NCI-H2029 (cell line): ENCODE measurements at regions not wholly inside any gene's neighbourhood (a gene's known extent, or its start where the extent isn't known, plus 50 kb on each side); places are given as distances from the start of the nearest gene placed in this dataset.
A peak's percentile ranks its signal among the peaks of the same experiment; 100 is the strongest.
"Not testable (repeated sequence)": the region's sequence is repeated elsewhere in the genome, so short reads cannot be mapped to it uniquely, and the experiment has no call there.

Experiments used
- DNase-seq: peaks from one replicate; lab custom pipeline; 2025; lab: John Stamatoyannopoulos, UW

GRCh38 chr3:29141918-29142275 lies 139.0 kb upstream of the RBMS3 start:
- DNase-seq, result no peak

DNA sequence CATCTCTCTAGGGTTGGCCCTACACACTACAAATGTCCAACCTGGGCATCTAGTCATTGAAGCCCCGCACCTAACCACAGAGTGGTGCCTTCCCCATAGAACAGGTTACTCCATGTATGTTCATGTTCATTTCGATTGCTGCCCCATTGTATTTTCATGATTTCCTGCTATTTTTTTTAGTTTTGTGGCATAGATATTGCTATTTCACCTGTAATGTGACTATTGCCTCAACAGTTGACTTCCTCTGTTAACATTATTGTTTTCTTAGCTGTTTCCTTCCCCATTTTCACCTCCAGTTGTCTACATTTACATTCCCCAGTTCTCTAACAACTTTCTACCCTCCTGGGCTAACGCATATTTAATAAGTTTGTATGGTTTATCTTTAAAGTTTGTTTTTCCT lies 137.7 kb upstream of the RBMS3 start:
- DNase-seq, result no peak

DNA sequence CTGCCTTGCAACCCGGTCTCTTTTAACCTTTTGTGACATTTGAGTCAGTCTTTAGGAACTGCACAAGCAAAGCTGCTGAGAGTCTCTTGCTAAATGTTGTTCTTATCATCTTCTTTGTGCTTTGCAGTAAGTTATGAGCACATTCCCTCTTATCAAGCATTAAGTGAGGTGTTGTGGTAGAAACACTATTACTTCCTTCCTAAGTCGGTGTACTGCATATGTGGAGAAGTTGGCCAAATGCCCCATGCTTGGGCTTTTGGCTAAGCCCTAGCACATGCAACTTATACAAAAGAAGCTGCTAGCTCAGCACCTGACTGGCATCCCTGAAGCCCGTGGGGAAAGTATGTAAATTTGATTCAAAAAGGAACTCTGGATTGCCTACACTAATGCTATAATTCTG lies 136.5 kb upstream of the RBMS3 start:
- DNase-seq, result no peak

GRCh38 chr3:29144807-29145206 lies 136.1 kb upstream of the RBMS3 start:
- no peak for DNase-seq

GRCh38 chr3:29145360-29145759 lies 135.5 kb upstream of the RBMS3 start:
- DNase-seq, result no peak

GRCh38 chr3:29152379-29152778 lies 128.5 kb upstream of the RBMS3 start:
- DNase-seq, result no peak

DNA sequence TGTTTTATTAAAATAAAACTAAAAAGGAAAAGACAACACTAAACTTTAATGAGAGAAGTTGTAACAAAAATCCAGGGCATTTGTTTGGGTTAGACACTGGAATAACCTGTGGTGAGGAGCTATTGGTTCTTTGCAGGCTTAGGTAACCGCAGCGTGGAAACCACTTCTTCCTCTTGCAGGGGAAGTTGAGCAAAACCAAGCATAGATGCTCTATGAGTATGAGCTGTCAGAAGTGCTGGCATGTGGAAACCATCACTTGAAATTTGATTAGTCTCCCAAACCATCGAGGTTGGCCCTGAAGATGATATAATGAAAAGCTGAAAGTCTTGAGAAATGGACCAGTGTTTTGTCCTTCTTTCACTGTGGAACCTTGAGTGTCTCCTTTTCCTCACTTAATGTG lies 127.1 kb upstream of the RBMS3 start:
- DNase-seq, result no peak

GRCh38 chr3:29156086-29156715 lies 124.7 kb upstream of the RBMS3 start:
- no peak for DNase-seq

DNA sequence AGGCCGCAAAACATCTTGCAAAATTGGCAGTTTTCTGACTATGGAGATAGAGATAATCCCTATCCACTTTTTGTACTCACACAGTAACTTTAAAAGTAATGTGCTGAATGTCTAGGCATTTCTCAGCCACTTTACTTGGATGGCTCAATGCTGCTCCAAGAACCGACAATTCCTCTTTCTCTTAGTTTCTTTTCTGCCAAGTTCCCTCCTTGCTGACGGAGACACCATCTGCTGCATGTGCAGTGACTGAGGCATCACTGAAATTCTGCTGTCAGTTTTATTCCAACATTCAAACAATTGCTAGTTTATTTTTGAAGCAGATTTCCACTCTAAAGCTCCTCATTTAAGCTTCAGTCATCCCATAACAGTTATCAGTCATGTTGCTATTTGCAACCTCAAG lies 116.0 kb upstream of the RBMS3 start:
- DNase-seq, result no peak

DNA sequence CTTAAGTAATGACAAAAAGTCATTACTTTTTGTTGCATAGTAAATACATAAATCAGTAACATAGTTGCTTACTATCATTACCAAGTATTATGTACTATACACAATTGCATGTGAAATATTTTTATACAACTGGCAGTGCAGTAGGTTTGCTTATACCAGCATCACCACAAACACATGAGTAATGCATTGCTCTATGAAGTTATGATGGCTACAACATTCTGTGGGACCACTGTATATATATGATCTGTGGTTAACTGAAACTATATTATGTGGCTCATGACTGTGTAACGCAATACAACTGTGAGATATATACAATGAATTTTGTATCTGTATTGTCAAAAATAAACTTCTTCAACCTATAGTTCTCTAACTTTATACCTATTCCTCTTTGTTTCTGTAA lies 113.7 kb upstream of the RBMS3 start:
- DNase-seq, result no peak

GRCh38 chr3:29168081-29168480 lies 112.8 kb upstream of the RBMS3 start:
- DNase-seq, result no peak

- DNase-seq, result no peak
These were observed 112.2 kb upstream of the RBMS3 start for GRCh38 chr3:29168696-29169095.

GRCh38 chr3:29169451-29169850 lies 111.4 kb upstream of the RBMS3 start:
- DNase-seq, result no peak

GRCh38 chr3:29171043-29171990 lies 109.6 kb upstream of the RBMS3 start:
- no peak for DNase-seq

GRCh38 chr3:29176501-29176900 lies 104.4 kb upstream of the RBMS3 start:
- peak; percentile 89 for DNase-seq

DNA sequence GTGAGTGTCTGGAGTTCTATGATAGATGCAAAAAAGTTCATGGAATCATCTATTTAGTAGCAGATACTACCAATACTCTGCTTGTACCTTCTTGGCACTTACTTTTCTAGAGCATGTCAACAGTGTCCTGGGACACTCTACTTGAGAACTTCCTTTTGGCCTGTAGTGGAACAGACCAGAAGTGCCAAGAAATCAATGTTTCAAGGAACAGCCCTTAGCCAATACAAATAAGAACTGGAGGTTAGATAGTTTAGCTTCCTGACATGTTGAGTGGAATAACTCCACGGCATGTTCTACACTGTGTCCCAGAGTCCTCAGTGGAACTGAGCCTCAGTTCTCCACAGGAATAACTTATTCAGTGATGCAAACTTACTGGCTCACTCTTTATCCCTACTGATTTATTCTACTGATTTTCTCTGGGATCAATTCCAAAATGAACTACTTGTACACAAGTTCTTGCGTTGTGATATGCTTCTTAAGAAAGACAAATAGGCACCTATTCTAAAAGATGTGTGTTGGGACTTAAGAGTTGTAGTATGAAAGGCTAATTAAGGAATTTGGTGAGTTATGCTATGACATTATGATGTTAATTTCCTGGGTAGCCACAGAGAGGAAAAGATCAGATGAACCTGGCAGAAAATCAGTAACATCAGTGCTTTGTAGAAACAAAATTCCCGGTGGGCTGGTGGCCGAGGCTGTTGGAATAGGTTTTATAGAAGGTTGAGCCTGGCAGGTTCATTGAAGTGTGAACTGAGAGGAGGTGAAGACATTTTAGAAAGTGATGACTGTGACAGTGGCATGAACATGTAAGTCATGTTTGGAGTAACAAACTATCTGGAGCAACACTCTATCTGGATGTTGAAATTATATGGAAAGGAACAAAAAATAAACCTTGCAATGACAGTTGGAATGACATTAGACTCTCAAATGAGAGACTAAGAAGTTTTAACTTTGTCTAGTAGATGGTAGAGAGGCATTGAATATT lies 101.8 kb upstream of the RBMS3 start:
- DNase-seq, result no peak

GRCh38 chr3:29181149-29181780 lies 99.6 kb upstream of the RBMS3 start:
- no peak for DNase-seq

- no peak for DNase-seq
These were observed 99.0 kb upstream of the RBMS3 start for GRCh38 chr3:29181872-29182271.

- not testable (repeated sequence) for DNase-seq
These were observed 98.0 kb upstream of the RBMS3 start for GRCh38 chr3:29182828-29183227.

DNA sequence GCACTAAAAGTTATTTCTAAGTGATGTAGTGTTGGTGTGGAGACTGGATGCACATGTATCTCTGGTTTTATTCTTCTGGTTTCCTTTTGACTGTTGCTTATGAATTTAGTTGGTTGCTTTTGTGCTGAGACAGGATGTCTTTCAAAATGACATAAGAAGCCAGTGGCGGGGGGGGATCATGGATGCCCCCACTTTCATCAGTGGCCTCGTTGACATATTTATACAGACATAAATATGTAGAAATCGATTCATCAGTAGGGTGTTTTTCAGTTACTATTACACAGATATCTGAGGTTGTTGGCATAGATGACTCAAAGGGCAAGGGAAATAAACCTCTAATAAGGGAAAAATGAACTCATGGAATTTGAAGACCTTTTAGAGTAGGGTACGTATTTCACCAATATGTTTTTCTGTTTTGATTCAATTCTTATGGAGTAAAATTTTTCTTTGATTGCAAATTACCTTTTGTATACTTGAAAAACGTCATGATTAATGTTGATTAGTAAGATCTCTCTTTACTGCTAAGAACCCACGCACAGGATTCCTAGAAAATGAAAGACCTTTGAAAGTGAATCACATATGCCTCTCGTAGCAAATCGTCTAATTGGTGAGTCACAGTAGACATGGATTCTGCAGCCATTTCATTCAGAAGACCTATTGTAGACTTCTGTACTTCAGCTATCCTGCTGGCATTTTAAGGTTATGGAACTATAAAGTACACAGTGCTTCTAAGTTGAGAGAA lies 97.4 kb upstream of the RBMS3 start:
- DNase-seq, result no peak

GRCh38 chr3:29185706-29186105 lies 95.2 kb upstream of the RBMS3 start:
- no peak for DNase-seq
